ENCODE measurements at regions not wholly inside any gene's neighbourhood (a gene's known extent, or its start where the extent isn't known, plus 50 kb on each side); places are given as distances from the start of the nearest gene placed in this dataset.

- H3K36me3 ChIP-seq: no peaks in the 10 kb centered on the region
- H3K27me3 ChIP-seq: no peaks in the 10 kb centered on the region
- DNase-seq: no peak
- H3K4me3 ChIP-seq: no peak overlapping the region
- H3K4me1 ChIP-seq: no peaks in the 10 kb centered on the region
- no peaks in the 10 kb centered on the region for H3K9me3 ChIP-seq (replicated peaks)
- no peak overlapping the region for H3K27ac ChIP-seq
These were observed 287.4 kb downstream of the SMARCA1 start for GRCh38 chrX:129235903-129236302.

GRCh38 chrX:129233786-129234185, 289.5 kb downstream of the SMARCA1 start:
- H3K4me3 ChIP-seq: no peak overlapping the region
- H3K9me3 ChIP-seq (replicated peaks): no peaks in the 10 kb centered on the region
- no peak for DNase-seq
- no peak overlapping the region for H3K27ac ChIP-seq
- H3K4me1 ChIP-seq: no peaks in the 10 kb centered on the region
- H3K36me3 ChIP-seq: no peaks in the 10 kb centered on the region
- no peaks in the 10 kb centered on the region for H3K27me3 ChIP-seq

DNA sequence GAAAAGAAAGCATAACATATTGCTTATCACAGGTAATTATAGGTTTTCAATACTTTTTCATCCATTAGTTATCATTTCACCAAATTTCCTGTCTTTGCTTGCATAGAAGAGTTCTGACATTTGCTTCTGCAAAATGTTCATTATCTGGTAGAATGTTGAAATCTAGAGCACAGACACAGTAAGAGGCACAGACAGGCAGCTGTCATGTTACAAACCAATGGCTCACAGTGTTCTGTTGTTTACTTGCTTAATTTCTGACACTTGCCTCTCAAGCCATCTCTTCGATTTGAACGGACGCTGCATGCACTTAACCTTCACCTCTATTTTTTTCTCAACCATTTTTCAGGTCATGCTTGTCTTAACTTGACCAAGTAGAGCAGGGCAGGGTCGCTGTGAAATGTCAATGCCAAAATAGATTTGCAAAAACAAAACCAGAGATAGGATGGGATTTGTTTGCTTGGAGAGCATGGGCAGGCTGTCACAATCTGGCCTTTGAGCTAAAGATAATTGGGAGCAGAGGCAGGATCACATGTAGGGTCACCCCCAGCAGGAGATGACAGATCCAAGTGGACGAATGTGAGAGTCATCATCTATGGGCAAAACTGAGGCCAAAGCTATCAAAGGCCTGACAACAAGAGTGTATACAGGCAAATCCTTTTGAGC, 292.3 kb downstream of the SMARCA1 start:
- Histone ChIP-seq H3K27ac (no peak overlapping the region), H3K27me3 (no peaks in the 10 kb centered on the region), H3K36me3 (no peaks in the 10 kb centered on the region), H3K4me3 (no peak overlapping the region), H3K9me3 (replicated peaks) (no peaks in the 10 kb centered on the region), H3K4me1 (no peaks in the 10 kb centered on the region)
- DNase-seq: no peak

DNA sequence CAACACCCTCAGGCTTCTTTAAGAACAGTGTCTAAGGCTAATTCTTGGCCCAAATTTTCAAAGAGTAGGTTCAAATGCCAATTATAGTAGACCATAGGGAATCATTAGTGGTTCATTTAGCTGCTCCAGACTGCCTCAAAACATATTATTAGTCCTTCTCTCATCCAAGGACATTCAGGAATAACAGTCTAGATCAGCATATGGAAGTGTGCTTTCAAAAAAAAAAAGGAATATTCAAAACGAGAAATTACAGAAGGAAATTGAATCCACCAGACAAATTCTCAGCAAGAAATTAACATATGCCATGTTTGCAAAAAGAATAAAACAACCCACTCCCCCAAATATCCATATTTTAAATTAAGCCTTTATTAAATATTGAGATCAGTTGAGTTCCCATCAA, 293.1 kb downstream of the SMARCA1 start:
- Histone ChIP-seq H3K9me3 (replicated peaks) (no peaks in the 10 kb centered on the region), H3K27me3 (no peaks in the 10 kb centered on the region), H3K4me3 (no peak overlapping the region), H3K36me3 (no peaks in the 10 kb centered on the region), H3K27ac (no peak overlapping the region), H3K4me1 (no peaks in the 10 kb centered on the region)
- DNase-seq: no peak

GRCh38 chrX:129227366-129227765, 295.9 kb downstream of the SMARCA1 start:
- no peak overlapping the region for H3K27ac ChIP-seq
- H3K9me3 ChIP-seq (replicated peaks): no peaks in the 10 kb centered on the region
- H3K4me3 ChIP-seq: no peak overlapping the region
- no peaks in the 10 kb centered on the region for H3K27me3 ChIP-seq
- no peaks in the 10 kb centered on the region for H3K36me3 ChIP-seq
- no peak for DNase-seq
- no peaks in the 10 kb centered on the region for H3K4me1 ChIP-seq

- peak; percentile 1 to 2 for DNase-seq
- no peaks in the 10 kb centered on the region for H3K4me1 ChIP-seq
- H3K27ac ChIP-seq: no peak overlapping the region
- H3K9me3 ChIP-seq (replicated peaks): no peaks in the 10 kb centered on the region
- H3K27me3 ChIP-seq: no peaks in the 10 kb centered on the region
- H3K4me3 ChIP-seq: no peak overlapping the region
- no peaks in the 10 kb centered on the region for H3K36me3 ChIP-seq
These were observed 329.9 kb downstream of the SMARCA1 start for GRCh38 chrX:129193357-129193756.

DNA sequence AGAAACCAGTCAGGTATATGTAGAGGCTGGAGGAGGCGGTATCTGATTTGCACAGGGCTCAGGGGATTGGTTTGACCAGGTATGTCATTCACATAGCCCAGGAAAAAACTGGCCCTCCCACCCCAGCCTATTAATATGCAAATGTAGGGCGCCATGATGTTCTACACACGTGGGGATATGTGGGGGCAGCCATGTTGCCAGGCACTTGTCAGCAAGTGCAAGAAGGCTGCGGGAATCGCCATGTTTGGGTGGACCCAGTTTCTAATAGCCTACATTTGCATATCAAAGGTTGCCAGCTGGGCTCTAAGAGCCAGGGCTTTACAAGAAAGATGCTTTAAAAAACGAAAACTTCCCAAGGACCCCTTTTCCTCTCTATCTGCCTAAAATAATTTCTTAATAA, 335.1 kb downstream of the SMARCA1 start:
- H3K4me3 ChIP-seq: no peak overlapping the region
- no peak for DNase-seq
- H3K36me3 ChIP-seq: no peaks in the 10 kb centered on the region
- no peaks in the 10 kb centered on the region for H3K4me1 ChIP-seq
- H3K27ac ChIP-seq: no peak overlapping the region
- no peaks in the 10 kb centered on the region for H3K27me3 ChIP-seq
- H3K9me3 ChIP-seq (replicated peaks): no peaks in the 10 kb centered on the region

- Histone ChIP-seq H3K36me3 (no peaks in the 10 kb centered on the region), H3K27me3 (no peaks in the 10 kb centered on the region), H3K27ac (no peak overlapping the region), H3K9me3 (replicated peaks) (no peaks in the 10 kb centered on the region), H3K4me1 (no peaks in the 10 kb centered on the region), H3K4me3 (no peak overlapping the region)
- DNase-seq: no peak
These were observed 346.6 kb downstream of the SMARCA1 start for GRCh38 chrX:129176710-129177109.

DNA sequence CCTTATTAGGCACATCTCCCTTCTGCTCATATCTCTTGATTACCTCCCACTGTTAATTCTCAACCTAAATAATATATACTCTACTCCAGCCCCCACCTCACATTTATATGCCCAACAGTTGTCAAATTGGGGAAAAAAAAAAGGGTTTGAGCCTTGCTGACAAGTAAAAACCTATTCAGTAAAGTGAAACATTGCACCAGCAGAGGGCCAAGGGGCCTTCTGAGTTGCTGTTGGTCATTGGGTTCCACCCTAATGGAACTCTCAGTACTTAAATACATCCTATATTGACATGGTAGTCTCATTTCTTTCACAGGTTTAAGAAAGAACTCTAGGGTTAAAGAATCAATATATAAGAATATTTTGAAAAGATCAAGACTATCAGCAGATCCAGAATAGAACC, 362.2 kb downstream of the SMARCA1 start:
- Histone ChIP-seq H3K4me1 (no peaks in the 10 kb centered on the region), H3K9me3 (replicated peaks) (no peaks in the 10 kb centered on the region), H3K27me3 (no peaks in the 10 kb centered on the region), H3K4me3 (no peak overlapping the region), H3K27ac (no peak overlapping the region), H3K36me3 (no peaks in the 10 kb centered on the region)
- no peak for DNase-seq

- Histone ChIP-seq H3K4me1 (no peaks in the 10 kb centered on the region), H3K27me3 (no peaks in the 10 kb centered on the region), H3K27ac (no peak overlapping the region), H3K9me3 (replicated peaks) (no peaks in the 10 kb centered on the region), H3K4me3 (no peak overlapping the region), H3K36me3 (no peaks in the 10 kb centered on the region)
- no peak for DNase-seq
These were observed 364.8 kb downstream of the SMARCA1 start for GRCh38 chrX:129158505-129158904.

DNA sequence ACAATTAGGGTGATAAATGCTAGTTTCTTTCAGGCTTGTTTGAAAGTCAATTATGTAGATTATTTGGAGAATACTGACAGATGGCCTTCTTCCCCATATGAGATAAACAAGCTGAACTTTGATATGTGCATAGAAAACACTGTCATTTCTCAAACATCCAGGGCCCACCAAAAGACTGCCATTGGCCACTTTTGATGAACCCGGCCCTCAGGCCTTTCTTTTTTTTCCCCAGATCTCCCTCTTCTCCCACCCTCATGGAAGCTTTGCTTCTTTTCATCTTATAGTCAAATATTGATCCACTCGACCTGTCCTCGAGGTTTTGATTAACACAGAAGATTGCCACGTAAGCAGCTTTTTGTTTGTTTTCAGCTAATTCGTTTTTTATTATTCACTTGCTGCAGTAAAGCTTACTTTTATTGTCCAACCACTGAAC, 377.4 kb downstream of the SMARCA1 start:
- Histone ChIP-seq H3K36me3 (no peaks in the 10 kb centered on the region), H3K4me3 (no peak overlapping the region), H3K4me1 (no peaks in the 10 kb centered on the region), H3K27ac (no peak overlapping the region), H3K27me3 (no peaks in the 10 kb centered on the region), H3K9me3 (replicated peaks) (no peaks in the 10 kb centered on the region)
- DNase-seq: no peak

- Histone ChIP-seq H3K9me3 (replicated peaks) (no peaks in the 10 kb centered on the region), H3K27ac (no peak overlapping the region), H3K4me3 (no peak overlapping the region), H3K27me3 (no peaks in the 10 kb centered on the region), H3K4me1 (no peaks in the 10 kb centered on the region), H3K36me3 (no peaks in the 10 kb centered on the region)
- DNase-seq: no peak
These were observed 377.9 kb downstream of the SMARCA1 start for GRCh38 chrX:129145385-129145784.

GRCh38 chrX:129144172-129145038, 378.9 kb downstream of the SMARCA1 start:
- no peak for DNase-seq
- no peak overlapping the region for H3K27ac ChIP-seq
- no peaks in the 10 kb centered on the region for H3K4me1 ChIP-seq
- no peaks in the 10 kb centered on the region for H3K36me3 ChIP-seq
- H3K9me3 ChIP-seq (replicated peaks): no peaks in the 10 kb centered on the region
- no peak overlapping the region for H3K4me3 ChIP-seq
- no peaks in the 10 kb centered on the region for H3K27me3 ChIP-seq

GRCh38 chrX:129139837-129140598, 383.3 kb downstream of the SMARCA1 start:
- H3K36me3 ChIP-seq: no peaks in the 10 kb centered on the region
- H3K4me3 ChIP-seq: no peak overlapping the region
- no peaks in the 10 kb centered on the region for H3K9me3 ChIP-seq (replicated peaks)
- no peaks in the 10 kb centered on the region for H3K4me1 ChIP-seq
- H3K27me3 ChIP-seq: no peaks in the 10 kb centered on the region
- H3K27ac ChIP-seq: no peak overlapping the region
- peak in 1 of 2 experiments; percentile 9 for DNase-seq

Measured in SJCRH30 (cell line).